Astrocyte (in vitro differentiated cells and primary cell): ENCODE measurements at regions not wholly inside any gene's neighbourhood (a gene's known extent, or its start where the extent isn't known, plus 50 kb on each side); places are given as distances from the start of the nearest gene placed in this dataset.

ENCODE experiments used
- DNase-seq: peaks from one replicate; pipeline ENCODE4 v3.0.0-alpha.2; 2010; ENCODE audit warnings: low read depth
- FAIRE-seq: peaks from 2 replicates; lab custom pipeline; 2011; peaks lifted over from hg19 to GRCh38; lab: Jason Lieb, UNC
- H2AFZ ChIP-seq: 2 replicates; pipeline ENCODE4 v1.6.0; 2012; ENCODE audit warnings: low read depth, low read length, inconsistent platforms
- H3K27ac ChIP-seq: 2 replicates; pipeline ENCODE4 v1.5.1; 2011; ENCODE audit warnings: low read depth, low read length, inconsistent platforms
- H3K27me3 ChIP-seq: 2 replicates; pipeline ENCODE4 v1.6.0; 2011; ENCODE audit warnings: low read length, inconsistent platforms; ENCODE audit not compliant: insufficient read depth
- H3K36me3 ChIP-seq: 2 replicates; pipeline ENCODE4 v1.5.1; 2011; ENCODE audit warnings: low read length, inconsistent platforms; ENCODE audit not compliant: insufficient read depth
- H3K4me1 ChIP-seq: 2 replicates; pipeline ENCODE4 v1.5.1; 2011; ENCODE audit warnings: low read length, inconsistent platforms; ENCODE audit not compliant: insufficient read depth
- H3K4me2 ChIP-seq: 2 replicates; pipeline ENCODE4 v1.6.0; 2012; ENCODE audit warnings: low read length, inconsistent platforms
- H3K4me3 ChIP-seq: 2 replicates; pipeline ENCODE4 v1.5.1; 2011; ENCODE audit warnings: low read depth, mild to moderate bottlenecking, low read length, inconsistent platforms; ENCODE audit not compliant: insufficient read depth
- H3K79me2 ChIP-seq: 2 replicates; pipeline ENCODE4 v1.6.0; 2012; ENCODE audit warnings: mild to moderate bottlenecking, low read length, inconsistent platforms; ENCODE audit not compliant: insufficient read depth
- H3K9ac ChIP-seq: 2 replicates; pipeline ENCODE4 v1.6.0; 2012; ENCODE audit warnings: mild to moderate bottlenecking, low read length, inconsistent platforms
- H3K9me3 ChIP-seq: 2 replicates; pipeline ENCODE4 v1.5.1; 2012; ENCODE audit warnings: low read depth, mild to moderate bottlenecking, low read length, inconsistent platforms; ENCODE audit not compliant: insufficient read depth
- H4K20me1 ChIP-seq: 2 replicates; pipeline ENCODE4 v1.6.0; 2012; ENCODE audit warnings: low read length, inconsistent platforms; ENCODE audit not compliant: insufficient read depth
- H3K27ac Mint-ChIP-seq: one replicate; pipeline ENCODE4 v1.8.0; 2021; ENCODE audit warnings: mild to moderate bottlenecking, mixed read lengths; ENCODE audit not compliant: unreplicated experiment
- H3K27me3 Mint-ChIP-seq: one replicate; pipeline ENCODE4 v1.8.0; 2021; ENCODE audit warnings: low read depth, mixed read lengths; ENCODE audit not compliant: unreplicated experiment
- H3K36me3 Mint-ChIP-seq: one replicate; pipeline ENCODE4 v1.8.0; 2021; ENCODE audit warnings: low read depth, mixed read lengths; ENCODE audit not compliant: unreplicated experiment
- H3K4me1 Mint-ChIP-seq: one replicate; pipeline ENCODE4 v1.8.0; 2021; ENCODE audit warnings: low read depth, mixed read lengths; ENCODE audit not compliant: unreplicated experiment
- H3K4me3 Mint-ChIP-seq: one replicate; pipeline ENCODE4 v1.8.0; 2021; ENCODE audit warnings: mild to moderate bottlenecking, moderate library complexity, mixed read lengths; ENCODE audit not compliant: unreplicated experiment
- H3K9me3 Mint-ChIP-seq: one replicate; pipeline ENCODE4 v1.8.0; 2021; ENCODE audit warnings: mild to moderate bottlenecking, mixed read lengths; ENCODE audit not compliant: unreplicated experiment
- EZH2 ChIP-seq: IDR thresholded peaks from 2 replicates; pipeline ENCODE4 v1.6.1; 2012; ENCODE audit warnings: mild to moderate bottlenecking, low read length, inconsistent platforms; ENCODE audit not compliant: insufficient read depth
- TF ChIP-seq, protein P1 (sequence below): IDR thresholded peaks from 2 replicates; pipeline ENCODE4 v1.5.1; 2011; ENCODE audit warnings: low read depth, mild to moderate bottlenecking, inconsistent platforms, low read length, moderate library complexity; ENCODE audit not compliant: insufficient read depth

DNA sequence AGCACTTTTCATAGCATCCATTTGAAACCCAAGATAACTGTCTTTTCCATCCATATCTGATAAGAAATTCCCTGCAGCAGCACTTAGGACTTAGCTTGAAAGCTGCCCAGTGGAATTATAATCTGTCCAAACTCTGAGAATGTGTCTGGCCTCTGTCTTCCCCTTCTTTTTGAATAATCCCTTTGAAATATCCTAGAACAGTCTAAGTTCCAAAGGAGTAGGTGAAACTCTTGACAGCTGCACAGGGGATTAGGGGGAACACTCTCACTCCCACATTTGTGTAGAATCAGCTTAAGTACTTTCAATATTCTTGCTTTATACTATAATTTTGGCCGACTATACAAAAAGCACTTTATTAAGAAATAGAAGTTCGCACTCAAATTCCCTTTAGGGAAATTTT lies 157.7 kb downstream of the PAPSS1 start:
- TF ChIP-seq, protein P1, sequence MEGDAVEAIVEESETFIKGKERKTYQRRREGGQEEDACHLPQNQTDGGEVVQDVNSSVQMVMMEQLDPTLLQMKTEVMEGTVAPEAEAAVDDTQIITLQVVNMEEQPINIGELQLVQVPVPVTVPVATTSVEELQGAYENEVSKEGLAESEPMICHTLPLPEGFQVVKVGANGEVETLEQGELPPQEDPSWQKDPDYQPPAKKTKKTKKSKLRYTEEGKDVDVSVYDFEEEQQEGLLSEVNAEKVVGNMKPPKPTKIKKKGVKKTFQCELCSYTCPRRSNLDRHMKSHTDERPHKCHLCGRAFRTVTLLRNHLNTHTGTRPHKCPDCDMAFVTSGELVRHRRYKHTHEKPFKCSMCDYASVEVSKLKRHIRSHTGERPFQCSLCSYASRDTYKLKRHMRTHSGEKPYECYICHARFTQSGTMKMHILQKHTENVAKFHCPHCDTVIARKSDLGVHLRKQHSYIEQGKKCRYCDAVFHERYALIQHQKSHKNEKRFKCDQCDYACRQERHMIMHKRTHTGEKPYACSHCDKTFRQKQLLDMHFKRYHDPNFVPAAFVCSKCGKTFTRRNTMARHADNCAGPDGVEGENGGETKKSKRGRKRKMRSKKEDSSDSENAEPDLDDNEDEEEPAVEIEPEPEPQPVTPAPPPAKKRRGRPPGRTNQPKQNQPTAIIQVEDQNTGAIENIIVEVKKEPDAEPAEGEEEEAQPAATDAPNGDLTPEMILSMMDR, result no peak
- no peak for TF ChIP-seq EZH2
- H3K27ac ChIP-seq, result no peak overlapping the region
- Mint-ChIP-seq H3K4me1 (peaks cover 4% of the 10 kb centered on the region), H3K4me3 (no peak overlapping the region), H3K27ac (no peak overlapping the region), H3K36me3 (no peaks in the 10 kb centered on the region), H3K27me3 (no peaks in the 10 kb centered on the region), H3K9me3 (peaks cover 2% of the 10 kb centered on the region)
- DNase-seq, result no peak
- no peak overlapping the region for H2AFZ ChIP-seq
- no peak overlapping the region for H3K4me3 ChIP-seq
- FAIRE-seq, result no peak
- H3K4me1 ChIP-seq, result peaks cover 7% of the 10 kb centered on the region
- no peak overlapping the region for H3K9ac ChIP-seq
- no peaks in the 10 kb centered on the region for H3K79me2 ChIP-seq
- no peak overlapping the region for H3K4me2 ChIP-seq
- H4K20me1 ChIP-seq, result no peaks in the 10 kb centered on the region
- no peaks in the 10 kb centered on the region for H3K27me3 ChIP-seq
- H3K9me3 ChIP-seq, result peaks cover 6% of the 10 kb centered on the region
- H3K36me3 ChIP-seq, result no peaks in the 10 kb centered on the region

DNA sequence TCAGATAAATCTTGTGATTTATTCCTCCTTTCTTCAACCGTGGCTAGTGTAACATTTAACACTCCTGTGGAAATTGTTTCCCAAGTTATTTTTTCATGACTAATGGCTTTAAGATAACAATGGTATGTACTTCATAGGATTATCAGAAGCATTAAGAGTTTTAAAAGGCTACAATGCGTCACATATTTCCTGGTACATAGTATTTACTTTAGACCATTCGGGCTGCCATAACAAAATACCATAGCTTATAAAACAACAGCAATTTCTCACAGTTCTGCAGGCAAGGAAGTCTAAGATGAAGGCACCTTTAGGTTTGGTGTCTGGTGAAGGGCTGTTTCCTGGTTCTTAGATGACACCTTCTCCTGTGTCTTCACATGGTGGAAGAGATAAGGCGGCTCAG lies 158.6 kb downstream of the PAPSS1 start:
- no peak overlapping the region for H3K4me3 Mint-ChIP-seq
- DNase-seq, result peak; percentile 71
- no peak for FAIRE-seq
- no peaks in the 10 kb centered on the region for H3K36me3 Mint-ChIP-seq
- H3K9me3 Mint-ChIP-seq, result peaks cover 2% of the 10 kb centered on the region
- no peak for TF ChIP-seq EZH2
- TF ChIP-seq, protein P1, result no peak
- no peak overlapping the region for H2AFZ ChIP-seq
- no peak overlapping the region for H3K4me2 ChIP-seq
- peaks cover 4% of the 10 kb centered on the region for H3K4me1 Mint-ChIP-seq
- H3K27ac Mint-ChIP-seq, result no peak overlapping the region
- H3K79me2 ChIP-seq, result no peaks in the 10 kb centered on the region
- peaks cover 6% of the 10 kb centered on the region for H3K9me3 ChIP-seq
- H3K9ac ChIP-seq, result no peak overlapping the region
- no peaks in the 10 kb centered on the region for H3K36me3 ChIP-seq
- peaks cover 7% of the 10 kb centered on the region for H3K4me1 ChIP-seq
- H4K20me1 ChIP-seq, result no peaks in the 10 kb centered on the region
- peak overlapping the region; percentile 57 for H3K27ac ChIP-seq
- no peaks in the 10 kb centered on the region for H3K27me3 ChIP-seq
- no peaks in the 10 kb centered on the region for H3K27me3 Mint-ChIP-seq
- H3K4me3 ChIP-seq, result no peak overlapping the region

DNA sequence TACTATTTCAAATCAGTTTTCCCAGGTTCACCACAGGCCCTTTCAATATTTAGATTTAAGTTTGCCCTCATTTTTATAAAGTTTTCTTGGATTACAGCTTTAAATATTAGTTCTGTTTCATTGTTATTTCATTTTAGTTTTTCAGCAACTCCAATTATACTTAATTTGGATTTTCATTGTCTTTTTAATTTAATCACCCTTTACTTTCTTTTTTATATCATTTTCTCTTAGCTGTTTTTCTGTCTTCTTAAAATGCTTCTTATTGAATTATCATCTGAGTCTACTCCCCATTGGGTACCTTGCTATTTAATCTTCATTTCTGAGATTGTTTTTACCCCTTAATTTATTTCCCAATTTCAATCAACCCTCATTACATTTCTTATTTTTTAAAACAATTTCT lies 160.4 kb downstream of the PAPSS1 start:
- FAIRE-seq, result no peak
- no peaks in the 10 kb centered on the region for H3K36me3 Mint-ChIP-seq
- Histone ChIP-seq H3K9ac (no peak overlapping the region), H3K27ac (no peak overlapping the region), H3K4me3 (no peak overlapping the region), H4K20me1 (no peaks in the 10 kb centered on the region), H3K79me2 (no peaks in the 10 kb centered on the region), H3K4me2 (no peak overlapping the region), H3K27me3 (no peaks in the 10 kb centered on the region), H3K9me3 (peaks cover 6% of the 10 kb centered on the region), H3K36me3 (no peaks in the 10 kb centered on the region), H3K4me1 (peaks cover 7% of the 10 kb centered on the region), H2AFZ (no peak overlapping the region)
- H3K27me3 Mint-ChIP-seq, result no peaks in the 10 kb centered on the region
- H3K9me3 Mint-ChIP-seq, result peaks cover 2% of the 10 kb centered on the region
- TF ChIP-seq EZH2, result no peak
- TF ChIP-seq, protein P1, result no peak
- no peak for DNase-seq
- no peak overlapping the region for H3K27ac Mint-ChIP-seq
- H3K4me1 Mint-ChIP-seq, result peaks cover 4% of the 10 kb centered on the region
- no peak overlapping the region for H3K4me3 Mint-ChIP-seq
